ENCODE measurements at regions not wholly inside any gene's neighbourhood (a gene's known extent, or its start where the extent isn't known, plus 50 kb on each side); places are given as distances from the start of the nearest gene placed in this dataset.

DNA sequence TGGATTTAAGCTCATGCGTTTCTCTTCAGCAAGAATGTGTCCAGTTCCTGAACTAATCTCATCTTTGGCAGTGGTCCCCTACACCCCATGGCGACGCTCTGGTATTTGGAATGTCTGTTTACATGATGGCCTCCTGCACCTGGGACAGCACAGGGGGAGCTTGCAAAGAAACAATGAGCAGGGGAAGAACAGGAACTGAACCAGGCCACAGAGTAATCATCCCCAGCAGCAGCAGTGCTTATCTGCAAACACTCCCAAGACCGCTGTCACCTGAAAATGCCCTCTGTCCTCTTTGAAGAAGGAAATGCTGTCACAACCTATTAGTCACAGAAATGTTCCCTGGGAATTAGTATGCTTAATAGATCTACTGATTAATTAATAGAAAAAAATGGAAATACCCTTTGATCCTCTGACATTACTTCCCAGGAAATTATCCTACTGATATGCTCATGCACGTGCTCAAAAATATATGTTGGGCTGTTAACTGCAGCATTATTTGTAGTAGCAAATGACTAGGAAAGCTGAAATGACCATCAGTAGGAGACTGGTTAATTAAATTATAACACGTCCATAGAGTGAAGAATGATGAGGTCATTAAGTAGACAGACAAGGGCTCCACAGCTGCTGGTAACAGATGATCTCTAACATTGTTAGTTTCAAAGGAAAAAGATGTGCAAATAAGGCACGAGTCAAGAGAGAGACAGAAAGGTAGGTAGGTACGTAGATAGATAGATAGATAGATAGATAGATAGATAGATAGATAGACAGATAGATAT lies 279.3 kb upstream of the FLRT2 start:
- no peaks in the 10 kb centered on the region for H3K36me3 ChIP-seq (ENCODE audit: control insufficient read depth in 1 of 2, insufficient read depth in 2 of 2, low read length in 2 of 2)
- H3K4me3 ChIP-seq (ENCODE audit: low read depth in 1 of 2, low read length in 2 of 2), result no peak overlapping the region
- H3K9ac ChIP-seq (ENCODE audit: low read depth in 1 of 2, low read length in 2 of 2), result no peak overlapping the region
- H3K27me3 ChIP-seq (ENCODE audit: control insufficient read depth in 1 of 2, insufficient read depth in 2 of 2, low read length in 2 of 2), result no peaks in the 10 kb centered on the region
- H3K4me1 ChIP-seq (ENCODE audit: control insufficient read depth in 1 of 2, insufficient read depth in 2 of 2, low read length in 2 of 2), result no peaks in the 10 kb centered on the region
- H3K9me3 ChIP-seq (ENCODE audit: control insufficient read depth in 1 of 2, low read length in 2 of 2), result peaks cover 0 to 5% of the 10 kb centered on the region in 2 donors
- H3K27ac ChIP-seq (ENCODE audit: low read depth, low read length), result no peak overlapping the region

DNA sequence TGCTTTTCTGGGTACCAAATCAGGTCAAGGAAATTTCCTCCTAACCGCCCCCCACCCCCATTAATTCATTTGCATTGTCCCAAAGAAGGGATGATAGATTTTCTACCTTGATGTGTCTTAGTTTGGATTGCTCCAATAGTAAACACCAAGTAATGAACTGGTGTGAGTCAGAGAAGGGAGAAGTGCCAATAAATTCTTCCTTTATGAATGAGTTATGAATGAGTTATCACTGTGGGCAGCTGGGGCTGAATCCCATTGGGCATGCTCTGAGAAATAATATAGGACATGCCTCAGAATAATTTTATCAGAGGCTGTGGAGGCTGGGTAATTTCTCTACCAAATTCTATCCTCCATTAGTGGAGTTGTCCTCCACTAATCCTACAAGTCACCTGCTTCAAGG lies 277.9 kb upstream of the FLRT2 start:
- Histone ChIP-seq H3K4me1 (ENCODE audit: control insufficient read depth in 1 of 2, insufficient read depth in 2 of 2, low read length in 2 of 2) (no peaks in the 10 kb centered on the region), H3K27me3 (ENCODE audit: control insufficient read depth in 1 of 2, insufficient read depth in 2 of 2, low read length in 2 of 2) (no peaks in the 10 kb centered on the region), H3K9ac (ENCODE audit: low read depth in 1 of 2, low read length in 2 of 2) (no peak overlapping the region), H3K27ac (ENCODE audit: low read depth, low read length) (no peak overlapping the region), H3K36me3 (ENCODE audit: control insufficient read depth in 1 of 2, insufficient read depth in 2 of 2, low read length in 2 of 2) (no peaks in the 10 kb centered on the region), H3K4me3 (ENCODE audit: low read depth in 1 of 2, low read length in 2 of 2) (no peak overlapping the region), H3K9me3 (ENCODE audit: control insufficient read depth in 1 of 2, low read length in 2 of 2) (peaks cover 5 to 7% of the 10 kb centered on the region in 2 donors)

DNA sequence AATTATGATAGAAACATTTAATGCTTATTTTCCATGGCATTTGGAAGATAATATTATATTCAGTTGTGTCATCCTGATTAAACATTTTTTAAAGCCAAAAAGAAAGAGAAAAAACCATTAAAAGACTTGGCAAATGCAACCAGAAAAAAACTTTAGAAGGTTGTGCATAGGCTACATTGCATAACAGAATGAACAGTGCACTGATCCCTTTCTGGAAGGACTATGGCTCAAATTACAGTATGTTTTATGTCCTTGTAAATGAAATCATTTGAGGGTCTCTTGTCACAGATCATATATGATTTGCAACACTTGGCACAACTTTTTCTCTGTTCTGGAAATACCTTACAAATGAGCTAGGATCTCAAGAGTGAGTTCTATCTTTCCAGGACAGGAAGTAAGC lies 275.2 kb upstream of the FLRT2 start:
- no peaks in the 10 kb centered on the region for H3K36me3 ChIP-seq (ENCODE audit: control insufficient read depth in 1 of 2, insufficient read depth in 2 of 2, low read length in 2 of 2)
- peaks cover 5 to 7% of the 10 kb centered on the region in 2 donors for H3K9me3 ChIP-seq (ENCODE audit: control insufficient read depth in 1 of 2, low read length in 2 of 2)
- H3K9ac ChIP-seq (ENCODE audit: low read depth in 1 of 2, low read length in 2 of 2), result no peak overlapping the region
- no peak overlapping the region for H3K4me3 ChIP-seq (ENCODE audit: low read depth in 1 of 2, low read length in 2 of 2)
- no peaks in the 10 kb centered on the region for H3K27me3 ChIP-seq (ENCODE audit: control insufficient read depth in 1 of 2, insufficient read depth in 2 of 2, low read length in 2 of 2)
- no peaks in the 10 kb centered on the region for H3K4me1 ChIP-seq (ENCODE audit: control insufficient read depth in 1 of 2, insufficient read depth in 2 of 2, low read length in 2 of 2)
- H3K27ac ChIP-seq (ENCODE audit: low read depth, low read length), result no peak overlapping the region

DNA sequence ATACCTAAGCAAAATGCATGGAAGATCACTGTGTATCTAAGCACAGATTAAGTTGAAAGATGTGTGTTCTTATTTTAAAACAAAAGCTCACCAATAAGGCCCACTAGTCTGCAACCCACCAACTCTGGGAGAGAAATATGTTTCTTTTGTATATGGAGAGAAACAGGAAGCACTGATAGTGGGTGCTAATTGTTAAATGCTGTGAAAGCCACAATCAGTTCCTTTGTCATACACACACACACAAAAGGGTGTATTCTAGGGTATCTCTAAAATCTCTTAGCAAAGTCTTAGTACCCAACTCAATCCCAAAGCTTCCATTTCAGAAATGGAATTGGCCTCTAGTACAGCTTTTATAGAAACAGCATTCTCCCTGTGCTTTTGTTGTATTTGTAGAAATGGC lies 272.7 kb upstream of the FLRT2 start:
- Histone ChIP-seq H3K9me3 (ENCODE audit: control insufficient read depth in 1 of 2, low read length in 2 of 2) (peaks cover 5 to 10% of the 10 kb centered on the region in 2 donors), H3K4me1 (ENCODE audit: control insufficient read depth in 1 of 2, insufficient read depth in 2 of 2, low read length in 2 of 2) (no peaks in the 10 kb centered on the region), H3K4me3 (ENCODE audit: low read depth in 1 of 2, low read length in 2 of 2) (no peak overlapping the region), H3K27ac (ENCODE audit: low read depth, low read length) (no peak overlapping the region), H3K9ac (ENCODE audit: low read depth in 1 of 2, low read length in 2 of 2) (no peak overlapping the region), H3K27me3 (ENCODE audit: control insufficient read depth in 1 of 2, insufficient read depth in 2 of 2, low read length in 2 of 2) (no peaks in the 10 kb centered on the region), H3K36me3 (ENCODE audit: control insufficient read depth in 1 of 2, insufficient read depth in 2 of 2, low read length in 2 of 2) (no peaks in the 10 kb centered on the region)

DNA sequence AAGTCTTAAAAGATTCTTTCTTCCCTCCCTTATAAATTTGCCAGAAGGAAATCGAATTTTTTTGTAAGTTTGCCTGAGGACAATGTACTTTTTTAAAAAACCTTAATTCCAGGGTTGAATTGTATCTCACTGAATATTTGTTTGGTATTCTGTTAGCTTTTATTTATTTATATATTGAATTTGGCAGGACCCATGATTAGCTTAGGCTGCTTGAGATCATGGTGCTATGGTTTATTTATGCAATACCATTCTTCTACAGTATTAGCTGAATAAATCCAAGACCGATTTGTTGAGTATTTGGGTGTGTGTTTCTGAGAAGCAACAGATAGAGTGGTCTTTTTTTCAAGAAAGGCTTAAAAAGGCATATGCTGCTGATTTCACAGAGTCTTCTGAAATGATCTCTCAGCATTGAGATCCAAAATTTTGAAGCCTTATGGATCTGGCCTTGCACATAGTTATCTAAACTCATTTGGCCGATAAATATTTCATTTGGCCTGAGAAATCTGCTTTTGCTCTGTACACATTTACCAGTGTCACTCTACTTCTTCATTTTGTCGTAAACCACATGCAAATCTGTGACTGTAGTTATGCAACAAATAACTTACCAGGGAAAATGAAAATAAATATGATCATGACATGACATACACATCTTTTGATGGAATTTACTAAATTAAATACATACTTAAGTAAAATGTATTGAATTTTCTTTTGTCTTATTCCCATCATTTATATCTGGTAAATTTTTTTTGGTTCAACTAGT lies 265.8 kb upstream of the FLRT2 start:
- no peak overlapping the region for H3K4me3 ChIP-seq (ENCODE audit: low read depth in 1 of 2, low read length in 2 of 2)
- H3K9ac ChIP-seq (ENCODE audit: low read depth in 1 of 2, low read length in 2 of 2), result no peak overlapping the region
- peaks cover 0 to 7% of the 10 kb centered on the region in 2 donors for H3K9me3 ChIP-seq (ENCODE audit: control insufficient read depth in 1 of 2, low read length in 2 of 2)
- H3K27ac ChIP-seq (ENCODE audit: low read depth, low read length), result no peak overlapping the region
- H3K36me3 ChIP-seq (ENCODE audit: control insufficient read depth in 1 of 2, insufficient read depth in 2 of 2, low read length in 2 of 2), result no peaks in the 10 kb centered on the region
- no peaks in the 10 kb centered on the region for H3K4me1 ChIP-seq (ENCODE audit: control insufficient read depth in 1 of 2, insufficient read depth in 2 of 2, low read length in 2 of 2)
- H3K27me3 ChIP-seq (ENCODE audit: control insufficient read depth in 1 of 2, insufficient read depth in 2 of 2, low read length in 2 of 2), result no peaks in the 10 kb centered on the region

DNA sequence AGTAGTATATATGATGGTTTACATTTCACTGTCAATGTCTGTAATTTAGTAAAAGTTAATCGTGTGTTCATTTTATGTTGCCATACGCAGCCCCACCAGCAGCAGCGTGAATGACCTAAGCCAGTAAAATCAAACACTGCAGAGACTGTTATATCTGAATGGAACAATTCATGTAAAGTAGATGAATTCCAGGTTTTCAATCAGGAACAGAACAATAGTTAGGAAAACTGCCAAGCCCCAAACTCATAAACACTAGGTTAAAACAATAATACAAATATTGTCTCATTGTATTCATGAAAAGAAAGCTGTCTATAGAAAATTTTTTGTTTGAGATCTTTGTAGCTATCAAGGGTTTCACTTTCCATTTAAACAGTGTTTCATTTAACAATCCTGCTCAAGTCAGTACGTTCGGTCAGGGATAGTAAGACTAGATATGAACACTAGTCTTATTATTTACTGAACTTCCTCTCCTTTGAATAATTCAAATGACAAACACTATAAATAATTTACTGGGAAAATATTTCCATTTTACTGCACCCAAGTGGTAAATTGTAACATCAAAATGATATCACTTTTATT lies 256.8 kb upstream of the FLRT2 start:
- H3K27me3 ChIP-seq (ENCODE audit: control insufficient read depth in 1 of 2, insufficient read depth in 2 of 2, low read length in 2 of 2), result no peaks in the 10 kb centered on the region
- H3K36me3 ChIP-seq (ENCODE audit: control insufficient read depth in 1 of 2, insufficient read depth in 2 of 2, low read length in 2 of 2), result no peaks in the 10 kb centered on the region
- no peak overlapping the region for H3K4me3 ChIP-seq (ENCODE audit: low read depth in 1 of 2, low read length in 2 of 2)
- peaks cover 0 to 3% of the 10 kb centered on the region in 2 donors for H3K9me3 ChIP-seq (ENCODE audit: control insufficient read depth in 1 of 2, low read length in 2 of 2)
- no peaks in the 10 kb centered on the region for H3K4me1 ChIP-seq (ENCODE audit: control insufficient read depth in 1 of 2, insufficient read depth in 2 of 2, low read length in 2 of 2)
- no peak overlapping the region for H3K27ac ChIP-seq (ENCODE audit: low read depth, low read length)
- H3K9ac ChIP-seq (ENCODE audit: low read depth in 1 of 2, low read length in 2 of 2), result no peak overlapping the region

DNA sequence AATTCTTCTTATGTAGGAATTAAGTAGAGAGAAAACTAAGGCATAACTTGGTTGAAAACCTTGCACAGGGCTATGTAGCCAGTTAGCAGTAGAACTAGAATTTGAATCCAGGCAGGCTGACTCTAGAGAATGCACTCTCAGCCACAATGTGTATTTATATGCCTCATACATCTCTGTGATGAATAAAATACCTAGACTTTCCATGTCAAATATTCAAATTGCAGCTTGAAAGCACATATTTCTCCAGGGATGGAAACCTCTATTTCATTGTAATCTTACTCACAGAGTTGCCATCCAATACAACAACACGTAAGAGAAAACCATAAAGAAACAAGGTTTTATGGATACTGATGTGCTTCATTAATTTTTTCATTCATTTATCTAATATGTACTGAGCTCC lies 256.0 kb upstream of the FLRT2 start:
- H3K9me3 ChIP-seq (ENCODE audit: control insufficient read depth in 1 of 2, low read length in 2 of 2), result peaks cover 1 to 3% of the 10 kb centered on the region in 2 donors
- no peak overlapping the region for H3K27ac ChIP-seq (ENCODE audit: low read depth, low read length)
- no peaks in the 10 kb centered on the region for H3K36me3 ChIP-seq (ENCODE audit: control insufficient read depth in 1 of 2, insufficient read depth in 2 of 2, low read length in 2 of 2)
- H3K9ac ChIP-seq (ENCODE audit: low read depth in 1 of 2, low read length in 2 of 2), result no peak overlapping the region
- H3K4me1 ChIP-seq (ENCODE audit: control insufficient read depth in 1 of 2, insufficient read depth in 2 of 2, low read length in 2 of 2), result no peaks in the 10 kb centered on the region
- H3K27me3 ChIP-seq (ENCODE audit: control insufficient read depth in 1 of 2, insufficient read depth in 2 of 2, low read length in 2 of 2), result no peaks in the 10 kb centered on the region
- H3K4me3 ChIP-seq (ENCODE audit: low read depth in 1 of 2, low read length in 2 of 2), result no peak overlapping the region

DNA sequence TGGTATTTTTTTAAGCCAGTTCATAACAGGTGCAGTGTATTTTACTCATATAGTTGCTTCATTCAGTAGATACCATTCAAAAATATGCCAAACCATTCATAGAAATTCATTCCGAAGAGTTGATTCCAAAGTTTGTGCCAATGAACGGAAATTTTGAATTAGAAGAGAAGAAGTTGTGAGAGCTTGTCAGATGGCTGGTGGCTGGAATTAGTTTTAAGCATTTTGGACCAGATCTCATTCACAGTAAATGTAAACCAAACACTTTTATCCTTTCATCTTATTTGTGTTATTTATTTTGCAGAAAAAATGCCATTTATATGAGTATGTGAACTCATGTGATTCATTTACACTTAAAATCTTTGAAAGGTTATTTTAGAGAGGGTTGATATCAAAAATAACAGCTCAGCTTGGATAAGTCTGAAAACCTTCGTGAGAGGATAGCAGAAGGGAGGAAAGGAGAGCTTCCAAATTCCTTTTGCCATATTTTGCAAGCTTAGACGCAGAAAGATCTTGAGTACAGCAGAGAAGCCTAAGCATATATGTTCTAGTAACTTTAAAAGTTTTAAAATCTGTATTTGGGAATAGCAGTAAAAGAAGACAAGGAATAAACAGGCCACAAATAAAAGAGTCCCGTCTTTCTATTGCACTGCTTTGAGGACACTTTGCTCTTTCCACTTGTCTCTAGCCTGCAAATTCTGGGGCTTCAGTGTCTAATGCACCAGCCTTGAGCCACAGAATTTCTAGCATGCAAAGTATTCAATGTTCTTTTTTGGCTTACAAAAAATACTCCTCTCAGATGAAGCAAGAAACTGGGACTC lies 253.6 kb upstream of the FLRT2 start:
- no peak overlapping the region for H3K27ac ChIP-seq (ENCODE audit: low read depth, low read length)
- no peaks in the 10 kb centered on the region for H3K27me3 ChIP-seq (ENCODE audit: control insufficient read depth in 1 of 2, insufficient read depth in 2 of 2, low read length in 2 of 2)
- no peaks in the 10 kb centered on the region for H3K4me1 ChIP-seq (ENCODE audit: control insufficient read depth in 1 of 2, insufficient read depth in 2 of 2, low read length in 2 of 2)
- peaks cover 3 to 4% of the 10 kb centered on the region in 2 donors for H3K9me3 ChIP-seq (ENCODE audit: control insufficient read depth in 1 of 2, low read length in 2 of 2)
- H3K9ac ChIP-seq (ENCODE audit: low read depth in 1 of 2, low read length in 2 of 2), result no peak overlapping the region
- H3K4me3 ChIP-seq (ENCODE audit: low read depth in 1 of 2, low read length in 2 of 2), result no peak overlapping the region
- H3K36me3 ChIP-seq (ENCODE audit: control insufficient read depth in 1 of 2, insufficient read depth in 2 of 2, low read length in 2 of 2), result no peaks in the 10 kb centered on the region

DNA sequence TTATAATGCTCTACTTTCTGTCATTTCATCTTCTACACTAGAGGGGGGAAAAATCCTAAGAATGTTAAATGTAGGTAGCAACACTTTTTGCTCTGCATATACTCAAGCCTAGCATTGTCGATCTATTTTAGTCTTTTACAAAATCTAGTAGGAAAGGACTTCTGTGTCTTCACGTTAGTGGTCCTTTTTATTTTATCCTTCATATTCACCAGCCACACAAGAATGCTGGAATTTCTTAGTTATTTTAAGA lies 253.0 kb upstream of the FLRT2 start:
- no peak overlapping the region for H3K4me3 ChIP-seq (ENCODE audit: low read depth in 1 of 2, low read length in 2 of 2)
- no peaks in the 10 kb centered on the region for H3K27me3 ChIP-seq (ENCODE audit: control insufficient read depth in 1 of 2, insufficient read depth in 2 of 2, low read length in 2 of 2)
- no peaks in the 10 kb centered on the region for H3K4me1 ChIP-seq (ENCODE audit: control insufficient read depth in 1 of 2, insufficient read depth in 2 of 2, low read length in 2 of 2)
- H3K27ac ChIP-seq (ENCODE audit: low read depth, low read length), result no peak overlapping the region
- H3K9ac ChIP-seq (ENCODE audit: low read depth in 1 of 2, low read length in 2 of 2), result no peak overlapping the region
- peaks cover 0 to 4% of the 10 kb centered on the region in 2 donors for H3K9me3 ChIP-seq (ENCODE audit: control insufficient read depth in 1 of 2, low read length in 2 of 2)
- no peaks in the 10 kb centered on the region for H3K36me3 ChIP-seq (ENCODE audit: control insufficient read depth in 1 of 2, insufficient read depth in 2 of 2, low read length in 2 of 2)

DNA sequence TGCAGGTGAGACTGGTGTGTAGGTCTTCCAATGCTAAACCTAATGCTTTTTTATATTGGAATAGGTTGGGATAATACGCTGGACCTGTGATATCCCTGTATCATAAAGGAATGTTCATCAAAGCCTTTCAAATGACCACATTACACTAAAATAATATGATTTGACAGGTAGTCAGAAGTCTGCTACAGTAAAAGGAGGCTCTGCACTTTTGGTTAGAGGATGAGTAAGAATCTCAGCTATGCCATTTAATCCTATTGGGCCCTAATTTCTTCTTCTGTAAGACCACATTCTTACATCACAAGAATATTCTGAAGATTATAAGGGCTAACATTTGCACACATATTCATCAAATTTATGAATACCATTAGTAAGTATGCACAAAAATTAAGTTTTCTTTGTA lies 250.5 kb upstream of the FLRT2 start:
- H3K9me3 ChIP-seq (ENCODE audit: control insufficient read depth in 1 of 2, low read length in 2 of 2), result peaks cover 0 to 4% of the 10 kb centered on the region in 2 donors
- no peaks in the 10 kb centered on the region for H3K27me3 ChIP-seq (ENCODE audit: control insufficient read depth in 1 of 2, insufficient read depth in 2 of 2, low read length in 2 of 2)
- no peak overlapping the region for H3K4me3 ChIP-seq (ENCODE audit: low read depth in 1 of 2, low read length in 2 of 2)
- no peaks in the 10 kb centered on the region for H3K36me3 ChIP-seq (ENCODE audit: control insufficient read depth in 1 of 2, insufficient read depth in 2 of 2, low read length in 2 of 2)
- H3K9ac ChIP-seq (ENCODE audit: low read depth in 1 of 2, low read length in 2 of 2), result no peak overlapping the region
- no peaks in the 10 kb centered on the region for H3K4me1 ChIP-seq (ENCODE audit: control insufficient read depth in 1 of 2, insufficient read depth in 2 of 2, low read length in 2 of 2)
- H3K27ac ChIP-seq (ENCODE audit: low read depth, low read length), result no peak overlapping the region
